ENCODE measurements at regions not wholly inside any gene's neighbourhood (a gene's known extent, or its start where the extent isn't known, plus 50 kb on each side); places are given as distances from the start of the nearest gene placed in this dataset.

DNA sequence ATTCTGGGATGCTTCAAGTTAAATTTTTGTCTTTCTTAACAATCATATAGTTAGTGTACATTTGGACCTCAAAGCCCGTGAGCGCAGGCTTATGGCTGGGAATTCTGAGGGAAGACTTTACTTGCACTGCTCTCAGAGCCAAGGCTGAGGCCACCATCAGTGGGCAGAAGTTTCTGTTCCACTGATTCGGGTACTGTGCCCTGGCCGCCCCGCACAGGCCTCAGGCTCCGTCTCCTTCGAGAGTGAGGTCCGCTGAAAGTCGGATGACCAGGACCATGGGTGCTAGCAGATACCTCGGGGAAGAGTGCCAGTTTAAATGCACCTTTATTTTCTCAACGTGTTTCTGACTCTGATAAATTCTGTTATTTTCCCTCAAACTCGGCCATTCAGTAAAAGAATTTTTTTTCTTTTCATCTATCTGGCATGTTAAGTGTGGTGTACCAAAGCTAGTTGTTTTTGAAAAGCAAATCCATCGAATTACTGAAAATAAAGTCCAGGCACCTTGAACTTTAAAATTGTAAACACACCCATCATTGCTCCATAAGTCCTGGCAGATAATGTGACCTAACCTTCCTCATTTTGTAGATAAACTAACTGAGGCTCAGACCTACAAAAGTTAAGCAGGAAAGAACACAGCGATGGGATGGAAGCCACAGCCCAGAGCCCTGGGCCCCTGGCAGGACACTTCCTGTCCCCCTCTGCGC, 126.7 kb downstream of the SOX1 start:
- DNase-seq = no peak

DNA sequence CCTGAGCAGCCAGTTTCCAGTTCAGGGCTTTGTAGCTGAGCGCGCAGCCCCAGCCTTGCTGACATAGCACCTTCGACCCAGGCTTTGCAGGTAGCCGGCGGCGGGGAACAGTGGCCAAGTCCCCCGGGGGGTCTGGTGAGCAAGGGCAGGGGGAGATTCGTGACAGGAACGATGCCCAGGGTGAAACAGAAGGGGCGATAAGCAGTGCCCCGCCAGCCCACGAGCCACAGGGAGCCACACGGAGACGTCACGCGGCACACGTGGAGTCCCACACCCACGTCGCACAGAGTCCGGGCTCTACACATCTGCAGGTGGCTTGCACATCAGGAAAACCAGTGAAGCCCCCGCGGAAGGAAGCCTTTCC, 127.2 kb downstream of the SOX1 start:
- DNase-seq = no peak

GRCh38 chr13:112194579-112194978, 127.6 kb downstream of the SOX1 start:
- no peak for DNase-seq

DNA sequence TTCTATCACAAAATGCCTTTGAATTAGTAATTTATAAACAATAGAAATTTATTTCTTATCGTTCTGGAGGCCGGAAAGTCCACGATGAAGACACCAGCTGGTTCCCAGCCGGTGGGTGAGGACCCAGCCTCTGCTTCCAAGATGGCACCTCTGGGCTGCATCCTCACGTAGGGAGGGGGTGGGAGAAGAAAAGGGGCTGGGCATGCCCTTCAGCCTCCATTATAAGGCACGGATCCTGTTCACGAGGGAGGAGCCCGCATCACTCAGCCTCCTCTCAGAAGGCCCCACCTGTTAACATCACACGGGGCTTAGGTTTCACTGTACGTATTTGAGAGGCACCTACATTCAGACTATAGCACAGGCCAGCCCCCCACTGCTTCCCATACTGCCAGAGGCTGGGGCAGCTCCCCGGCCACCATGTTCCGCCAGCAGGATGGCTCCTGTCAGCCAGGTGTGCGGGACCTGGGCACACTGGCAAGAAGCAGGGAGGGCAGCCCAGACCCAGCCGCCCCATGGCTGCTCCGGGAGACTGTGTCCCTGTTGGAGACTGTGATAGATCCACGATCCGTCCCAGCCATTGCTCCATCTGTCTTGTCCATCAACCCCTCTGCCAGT, 131.6 kb downstream of the SOX1 start:
- no peak for DNase-seq

GRCh38 chr13:112200200-112200599, 133.3 kb downstream of the SOX1 start:
- DNase-seq = no peak

- no peak for DNase-seq
These were observed 135.3 kb downstream of the SOX1 start for GRCh38 chr13:112202266-112202665.

DNA sequence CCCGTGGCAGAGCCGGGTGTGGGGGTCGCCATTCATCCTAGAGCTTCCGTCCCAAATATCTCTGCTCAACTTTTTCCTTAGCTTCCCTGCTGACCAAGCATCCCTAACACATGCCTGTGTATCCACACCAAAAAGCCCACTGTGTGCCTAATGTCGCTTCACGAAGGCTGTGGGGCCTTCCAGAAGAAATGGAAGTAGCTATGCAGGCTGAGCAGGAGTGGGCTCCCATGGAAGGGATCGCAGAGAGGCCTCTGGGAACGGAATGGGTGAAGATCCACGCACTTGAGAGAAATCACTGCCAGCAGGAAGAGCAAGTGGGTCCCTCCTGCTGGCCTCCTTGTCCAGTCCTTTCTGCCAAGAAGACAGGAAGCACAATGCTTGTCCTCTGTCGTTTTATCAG, 136.0 kb downstream of the SOX1 start:
- no peak for DNase-seq

DNA sequence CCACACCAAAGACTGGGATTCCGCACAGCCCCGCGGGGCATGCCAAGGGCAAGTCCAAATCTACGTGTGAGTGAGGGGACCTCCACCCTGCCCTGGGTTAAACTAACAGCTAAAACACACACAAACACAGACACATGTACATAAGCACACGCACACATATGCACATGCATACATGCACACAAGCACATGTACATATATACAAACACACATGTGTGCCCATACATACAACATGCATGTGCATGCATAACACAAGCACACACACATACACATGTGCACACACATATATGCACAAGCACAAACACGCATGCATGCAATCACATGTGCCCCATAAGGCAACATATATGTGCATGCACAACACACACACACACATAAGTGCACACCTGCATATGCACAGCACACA, 136.7 kb downstream of the SOX1 start:
- DNase-seq = no peak

GRCh38 chr13:112204346-112205327, 137.7 kb downstream of the SOX1 start:
- no peak for DNase-seq

- DNase-seq = no peak
These were observed 139.0 kb downstream of the SOX1 start for GRCh38 chr13:112205990-112206389.

DNA sequence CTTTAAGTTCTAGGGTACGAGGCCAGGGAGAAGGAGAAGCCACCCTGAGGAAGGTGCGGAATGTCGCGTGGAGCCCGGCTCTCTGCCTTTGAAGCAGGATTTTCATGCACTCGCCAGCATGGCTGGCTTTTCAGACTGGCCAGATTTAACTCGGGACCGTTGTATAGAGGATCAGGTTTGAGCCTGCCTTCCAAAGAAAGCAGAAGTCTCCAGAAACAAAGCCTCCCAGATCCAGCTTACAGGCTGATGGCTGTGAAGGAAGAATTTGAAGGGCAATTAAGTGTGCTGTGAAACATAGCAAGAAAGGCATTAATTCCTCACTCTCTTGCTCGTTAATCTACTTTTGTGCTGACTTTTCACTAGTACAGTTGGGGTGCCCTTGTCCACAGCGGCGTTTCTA, 140.2 kb downstream of the SOX1 start:
- DNase-seq = no peak

- DNase-seq = no peak
These were observed 141.7 kb downstream of the SOX1 start for GRCh38 chr13:112208656-112209055.

DNA sequence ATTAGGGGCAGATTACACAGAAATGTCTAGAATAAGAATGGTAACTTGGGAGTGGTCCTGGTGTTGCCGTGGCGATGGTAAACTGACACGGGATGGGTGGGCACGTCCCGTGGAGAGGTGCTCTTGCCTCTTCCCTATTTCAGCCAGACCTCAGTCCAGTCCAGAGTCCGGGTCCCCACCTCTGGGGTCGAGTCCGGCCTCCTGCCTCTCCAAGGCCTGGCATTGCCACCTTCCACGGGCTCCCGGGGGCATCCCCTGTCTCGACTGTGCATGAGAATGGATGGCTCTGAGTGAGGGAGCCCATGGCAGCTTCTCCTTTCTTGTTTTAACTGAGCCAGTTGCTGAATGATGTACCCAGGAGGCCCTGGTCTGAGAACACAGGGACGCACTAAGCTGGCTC, 142.3 kb downstream of the SOX1 start:
- no peak for DNase-seq

GRCh38 chr13:112209711-112210110, 142.8 kb downstream of the SOX1 start:
- DNase-seq = no peak

GRCh38 chr13:112210371-112210770, 143.4 kb downstream of the SOX1 start:
- DNase-seq = no peak

GRCh38 chr13:112212533-112212932, 145.6 kb downstream of the SOX1 start:
- no peak for DNase-seq

GRCh38 chr13:112213467-112214255, 146.7 kb downstream of the SOX1 start:
- no peak for DNase-seq

DNA sequence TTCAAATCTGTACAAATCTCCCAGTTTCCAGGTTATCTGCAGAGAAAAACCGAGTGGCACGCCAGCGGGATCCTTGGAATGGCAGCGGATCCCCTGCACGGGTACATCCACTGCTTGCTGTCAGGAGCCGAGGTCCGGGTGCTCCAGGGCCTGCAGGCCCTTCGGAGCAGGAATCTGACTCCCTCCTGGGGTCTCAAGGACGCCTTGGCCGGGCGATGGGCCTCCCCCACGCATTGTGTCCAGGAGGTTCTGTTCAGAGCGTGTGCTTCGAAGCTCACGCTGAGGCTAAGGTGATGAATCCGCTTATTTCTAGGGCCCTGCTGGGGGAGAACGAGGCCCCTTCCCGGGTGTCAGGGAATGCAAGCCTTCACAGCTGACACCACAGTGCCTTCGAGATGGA, 148.9 kb downstream of the SOX1 start:
- no peak for DNase-seq

DNA sequence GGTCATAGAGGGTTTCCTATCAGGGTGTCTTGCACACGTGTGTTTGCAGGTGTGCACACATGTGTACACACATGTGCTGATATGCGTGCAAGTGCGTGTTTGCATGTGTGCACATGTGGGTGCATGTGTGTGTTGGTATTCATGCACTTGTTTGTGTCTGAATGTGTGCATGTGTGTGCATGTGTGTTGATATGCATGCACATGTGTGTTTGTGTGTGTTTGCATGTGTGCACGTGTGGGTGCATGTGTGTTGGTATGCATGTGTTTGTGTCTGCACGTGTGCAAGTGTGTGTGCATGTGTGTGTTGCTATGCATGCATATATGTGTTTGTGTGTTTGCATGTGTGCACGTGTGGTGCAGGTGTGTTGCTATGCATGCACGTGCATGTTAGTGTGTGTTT, 150.5 kb downstream of the SOX1 start:
- no peak for DNase-seq

- DNase-seq = no peak
These were observed 151.5 kb downstream of the SOX1 start for GRCh38 chr13:112218416-112218815.

DNA sequence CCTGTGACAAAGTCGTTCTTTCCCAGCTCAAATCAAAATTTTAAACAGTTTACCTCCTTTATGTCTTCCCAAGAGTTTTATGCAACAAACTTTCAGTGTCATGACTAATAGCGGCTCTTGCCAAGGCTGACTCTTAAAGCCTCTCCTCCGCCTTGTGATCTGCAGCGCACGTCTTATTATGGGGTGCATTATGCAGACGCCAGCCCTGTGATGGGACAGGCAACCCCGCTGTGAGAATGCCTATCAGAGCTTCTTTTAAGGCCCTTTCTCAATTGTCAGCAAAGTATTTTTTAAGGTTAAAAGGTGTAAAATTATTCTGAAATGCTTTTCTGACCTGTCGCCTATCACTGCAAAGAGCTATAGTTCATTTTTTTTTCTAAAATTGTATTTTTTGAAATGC, 152.8 kb downstream of the SOX1 start:
- DNase-seq = no peak
